ENCODE measurements at regions not wholly inside any gene's neighbourhood (a gene's known extent, or its start where the extent isn't known, plus 50 kb on each side); places are given as distances from the start of the nearest gene placed in this dataset.

DNA sequence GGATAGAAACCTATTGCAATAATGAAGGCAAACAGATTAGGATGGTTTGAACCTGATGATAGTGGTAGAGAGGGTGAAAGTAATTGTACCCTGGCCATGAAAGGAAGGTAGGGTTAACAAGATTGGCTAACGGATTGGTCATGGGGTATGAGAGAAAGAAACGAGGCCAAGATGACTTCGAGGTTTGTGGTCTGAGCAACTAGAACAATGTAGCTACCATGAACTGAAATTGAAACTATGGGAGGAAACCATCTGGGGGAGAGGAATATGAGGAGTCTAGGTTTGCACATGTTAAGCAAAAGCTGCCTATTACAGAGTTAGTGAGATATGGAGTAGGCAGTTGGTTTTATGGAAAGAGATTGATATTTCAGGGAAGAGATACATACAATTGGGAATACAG, 406.0 kb downstream of the PRELID2 start:
- TF ChIP-seq, protein P1, sequence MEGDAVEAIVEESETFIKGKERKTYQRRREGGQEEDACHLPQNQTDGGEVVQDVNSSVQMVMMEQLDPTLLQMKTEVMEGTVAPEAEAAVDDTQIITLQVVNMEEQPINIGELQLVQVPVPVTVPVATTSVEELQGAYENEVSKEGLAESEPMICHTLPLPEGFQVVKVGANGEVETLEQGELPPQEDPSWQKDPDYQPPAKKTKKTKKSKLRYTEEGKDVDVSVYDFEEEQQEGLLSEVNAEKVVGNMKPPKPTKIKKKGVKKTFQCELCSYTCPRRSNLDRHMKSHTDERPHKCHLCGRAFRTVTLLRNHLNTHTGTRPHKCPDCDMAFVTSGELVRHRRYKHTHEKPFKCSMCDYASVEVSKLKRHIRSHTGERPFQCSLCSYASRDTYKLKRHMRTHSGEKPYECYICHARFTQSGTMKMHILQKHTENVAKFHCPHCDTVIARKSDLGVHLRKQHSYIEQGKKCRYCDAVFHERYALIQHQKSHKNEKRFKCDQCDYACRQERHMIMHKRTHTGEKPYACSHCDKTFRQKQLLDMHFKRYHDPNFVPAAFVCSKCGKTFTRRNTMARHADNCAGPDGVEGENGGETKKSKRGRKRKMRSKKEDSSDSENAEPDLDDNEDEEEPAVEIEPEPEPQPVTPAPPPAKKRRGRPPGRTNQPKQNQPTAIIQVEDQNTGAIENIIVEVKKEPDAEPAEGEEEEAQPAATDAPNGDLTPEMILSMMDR (IDR thresholded peaks at IDR 0.05), result no peak
- no peak for TF ChIP-seq POLR2A (IDR thresholded peaks at IDR 0.05)
- no peak for TF ChIP-seq POLR2AphosphoS5 (IDR thresholded peaks at IDR 0.05)

Data from stomach (tissue), 4 donors.